H54 (cell line): ENCODE measurements at regions not wholly inside any gene's neighbourhood (a gene's known extent, or its start where the extent isn't known, plus 50 kb on each side); places are given as distances from the start of the nearest gene placed in this dataset.
"Not testable (repeated sequence)": the region's sequence is repeated elsewhere in the genome, so short reads cannot be mapped to it uniquely, and the experiment has no call there.

Experiments
- DNase-seq: peaks from one replicate; pipeline ENCODE4 v3.0.0; 2011; ENCODE audit warnings: low spot score, mixed read lengths; ENCODE audit not compliant: insufficient read length
- FAIRE-seq: peaks from 3 replicates; lab custom pipeline; 2011; peaks lifted over from hg19 to GRCh38; lab: Jason Lieb, UNC
- POLR2A ChIP-seq: IDR thresholded peaks from 2 replicates; pipeline ENCODE4 v1.6.1; 2011; ENCODE audit warnings: low read depth, mild to moderate bottlenecking, low read length

GRCh38 chr10:14439451-14440259, 108.9 kb upstream of the FRMD4A start:
- FAIRE-seq (peak; percentile 11), DNase-seq (no peak)
- no peak for TF ChIP-seq POLR2A

- TF ChIP-seq POLR2A, result no peak
- FAIRE-seq (no peak), DNase-seq (no peak)
Observed at GRCh38 chr10:14438576-14438975, 107.9 kb upstream of the FRMD4A start.

DNA sequence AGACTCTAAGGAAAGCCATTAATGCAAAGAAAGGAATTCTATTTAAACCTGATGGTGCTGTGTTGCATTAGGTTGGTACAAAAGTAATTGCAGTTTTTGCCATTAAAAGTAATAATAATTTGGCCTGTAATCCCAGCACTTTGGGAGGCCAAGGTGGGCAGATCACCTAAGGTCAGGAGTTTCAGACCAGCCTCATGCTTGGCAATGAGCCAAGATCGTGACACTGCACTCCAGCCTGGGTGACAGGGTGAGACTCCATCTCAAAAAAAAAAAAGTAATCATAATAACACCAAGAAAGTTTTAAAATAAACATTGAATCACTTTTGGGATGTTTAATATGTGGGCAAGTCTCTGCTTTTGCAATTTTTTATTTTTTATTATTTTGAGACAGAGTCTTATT, 107.3 kb upstream of the FRMD4A start:
- FAIRE-seq (no peak), DNase-seq (no peak)
- no peak for TF ChIP-seq POLR2A

- FAIRE-seq (no peak), DNase-seq (no peak)
- no peak for TF ChIP-seq POLR2A
Observed at GRCh38 chr10:14435976-14436632, 105.4 kb upstream of the FRMD4A start.

DNA sequence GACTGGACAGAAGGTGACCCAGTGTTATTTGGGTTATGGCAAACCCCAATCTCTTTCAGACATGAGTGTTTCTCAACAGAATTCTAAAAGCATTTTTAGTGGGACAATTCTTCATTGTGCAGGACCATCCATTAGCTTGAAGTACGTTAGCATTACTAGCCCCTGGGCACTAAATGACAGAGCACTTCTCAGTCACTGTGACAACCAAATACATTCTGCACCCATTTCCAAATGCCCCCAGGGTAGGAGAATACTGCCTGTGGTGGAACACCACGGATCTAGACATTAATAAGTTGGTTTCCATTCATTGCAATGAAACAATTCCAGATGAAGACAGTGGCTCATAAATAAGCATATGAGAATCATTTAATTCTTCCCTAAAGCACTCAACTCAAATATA, 102.4 kb upstream of the FRMD4A start:
- TF ChIP-seq POLR2A, result no peak
- DNase-seq (no peak), FAIRE-seq (no peak)

DNA sequence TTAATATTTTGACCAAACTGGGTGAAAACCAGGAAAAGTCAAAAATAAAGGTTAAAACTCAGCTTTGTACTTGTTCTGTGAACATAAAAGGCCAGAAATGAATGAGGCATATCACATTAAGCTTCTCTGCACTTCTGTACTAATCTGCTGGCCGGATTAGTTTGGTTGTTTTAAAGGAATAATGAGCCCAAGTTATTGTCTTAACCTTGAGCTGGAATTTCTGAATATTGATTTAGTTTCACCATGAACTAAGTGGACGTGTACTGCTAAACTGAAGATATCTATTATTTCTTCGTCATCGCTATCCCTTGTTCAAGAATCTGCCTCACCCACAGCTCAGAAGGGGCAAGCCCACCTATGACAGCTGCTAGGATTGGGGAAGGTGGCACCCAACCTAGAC, 101.1 kb upstream of the FRMD4A start:
- no peak for FAIRE-seq
- no peak for DNase-seq
- TF ChIP-seq POLR2A, result no peak

- TF ChIP-seq POLR2A, result no peak
- DNase-seq (no peak), FAIRE-seq (no peak)
Observed at GRCh38 chr10:14429043-14429700, 98.4 kb upstream of the FRMD4A start.

DNA sequence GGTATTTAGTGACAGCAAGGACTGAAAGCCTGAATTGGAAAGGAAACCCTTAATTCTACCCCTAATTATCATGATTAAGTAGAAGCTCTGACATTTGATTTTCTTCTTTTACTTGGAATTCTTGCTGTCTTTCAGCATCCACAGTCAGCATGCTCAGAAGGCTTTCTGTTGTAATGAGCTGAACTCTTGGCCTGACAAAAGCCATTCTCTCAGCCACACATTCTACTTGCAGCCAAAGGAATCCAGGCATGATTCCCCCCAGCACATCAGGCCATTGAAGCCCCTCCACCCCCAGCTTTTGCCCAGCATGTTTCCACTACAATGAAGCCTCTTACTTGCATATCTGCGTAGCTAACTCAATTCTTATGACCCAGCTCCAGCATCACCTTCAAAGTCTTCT, 94.3 kb upstream of the FRMD4A start:
- FAIRE-seq, result no peak
- DNase-seq, result no peak
- TF ChIP-seq POLR2A, result no peak

- no peak for TF ChIP-seq POLR2A
- DNase-seq (no peak), FAIRE-seq (no peak)
Observed at GRCh38 chr10:14423111-14423744, 92.5 kb upstream of the FRMD4A start.

DNA sequence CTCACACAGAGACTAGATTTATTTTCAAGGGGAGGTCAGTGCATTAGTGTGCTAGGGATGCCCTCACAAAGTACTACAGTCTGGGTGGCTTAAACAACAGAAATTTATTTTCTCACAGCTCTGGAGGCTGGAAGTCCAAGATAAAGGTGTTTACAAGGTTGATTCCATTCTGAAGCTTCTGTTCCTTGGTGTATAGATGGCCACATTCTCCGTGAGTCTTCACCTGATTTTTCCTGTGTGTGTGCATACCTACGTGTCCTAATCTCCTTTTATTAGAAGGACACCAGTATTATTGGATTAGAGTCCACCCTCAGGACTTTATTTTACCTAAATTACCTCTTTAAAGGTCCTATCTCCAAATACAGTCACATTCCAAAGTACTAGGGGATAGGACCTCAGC, 91.7 kb upstream of the FRMD4A start:
- FAIRE-seq, result no peak
- no peak for DNase-seq
- no peak for TF ChIP-seq POLR2A

DNA sequence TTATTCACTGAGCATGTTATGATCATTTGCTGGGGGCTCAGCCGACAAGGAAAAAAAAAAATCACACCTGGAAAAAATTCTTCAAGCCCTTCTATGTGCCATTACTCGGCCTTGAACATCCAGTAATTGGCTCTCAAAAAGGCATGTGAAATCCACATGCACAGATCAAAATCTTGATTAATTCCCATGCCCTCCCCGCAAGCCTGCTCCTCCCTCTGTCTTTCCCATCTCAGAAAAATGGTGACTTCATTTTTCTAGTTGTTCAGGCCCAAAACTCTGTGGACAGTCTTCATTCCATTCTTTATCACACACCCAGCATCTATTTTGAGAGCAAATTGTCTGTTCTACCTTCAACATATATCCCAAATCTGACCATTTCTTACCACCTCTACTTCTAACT, 91.2 kb upstream of the FRMD4A start:
- FAIRE-seq (no peak), DNase-seq (no peak)
- no peak for TF ChIP-seq POLR2A

DNA sequence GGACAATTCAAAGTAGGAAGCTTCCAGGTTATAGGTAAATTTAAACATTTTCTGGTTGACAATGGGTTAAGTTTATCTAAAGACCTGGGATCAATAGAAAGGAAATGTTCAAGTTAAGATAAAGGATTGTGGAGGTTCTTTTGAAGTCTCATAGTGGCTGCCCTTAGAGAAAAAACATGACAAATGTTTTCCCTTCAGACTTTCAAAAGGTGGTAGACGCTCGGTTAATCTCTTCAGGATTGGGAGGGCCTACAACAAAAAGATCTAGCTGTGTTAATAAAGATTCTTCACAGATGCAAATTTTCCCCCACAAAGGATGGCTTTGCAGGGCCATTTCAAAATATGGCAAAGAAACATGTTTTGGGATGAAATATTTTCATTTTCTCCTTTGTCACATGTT, 86.6 kb upstream of the FRMD4A start:
- not testable (repeated sequence) for FAIRE-seq, DNase-seq

GRCh38 chr10:14416308-14416700, 85.6 kb upstream of the FRMD4A start:
- TF ChIP-seq POLR2A, result no peak
- no peak for DNase-seq
- FAIRE-seq, result no peak
